ENCODE measurements at regions not wholly inside any gene's neighbourhood (a gene's known extent, or its start where the extent isn't known, plus 50 kb on each side); places are given as distances from the start of the nearest gene placed in this dataset.
"Not testable (repeated sequence)": the region's sequence is repeated elsewhere in the genome, so short reads cannot be mapped to it uniquely, and the experiment has no call there.

GRCh38 chr12:76180401-76181277 lies 96.2 kb upstream of the NAP1L1 start:
- no peak for DNase-seq (ENCODE audit: low read depth in 2 of 2)

GRCh38 chr12:76178452-76178851 lies 94.0 kb upstream of the NAP1L1 start:
- no peak for DNase-seq (ENCODE audit: low read depth in 2 of 2)

- DNase-seq (ENCODE audit: low read depth in 2 of 2) = no peak
Measured at GRCh38 chr12:76177821-76178220, 93.3 kb upstream of the NAP1L1 start.

GRCh38 chr12:76176940-76177339 lies 92.5 kb upstream of the NAP1L1 start:
- DNase-seq (ENCODE audit: low read depth in 2 of 2) = no peak

GRCh38 chr12:76175946-76176345 lies 91.5 kb upstream of the NAP1L1 start:
- DNase-seq (ENCODE audit: low read depth in 2 of 2) = not testable (repeated sequence)

- no peak for DNase-seq (ENCODE audit: low read depth in 2 of 2)
Measured at GRCh38 chr12:76173756-76174155, 89.3 kb upstream of the NAP1L1 start.

- DNase-seq (ENCODE audit: low read depth in 2 of 2) = peak; percentile 54 to 67
Measured at GRCh38 chr12:76158518-76159321, 74.2 kb upstream of the NAP1L1 start.

- no peak for DNase-seq (ENCODE audit: low read depth in 2 of 2)
Measured at GRCh38 chr12:76156726-76157125, 72.2 kb upstream of the NAP1L1 start.

- no peak for DNase-seq (ENCODE audit: low read depth in 2 of 2)
Measured at GRCh38 chr12:76156314-76156713, 71.8 kb upstream of the NAP1L1 start.

GRCh38 chr12:76155157-76155670 lies 70.7 kb upstream of the NAP1L1 start:
- DNase-seq (ENCODE audit: low read depth in 2 of 2) = no peak

GRCh38 chr12:76153616-76154015 lies 69.1 kb upstream of the NAP1L1 start:
- no peak for DNase-seq (ENCODE audit: low read depth in 2 of 2)

- DNase-seq (ENCODE audit: low read depth in 2 of 2) = no peak
Measured at GRCh38 chr12:76152181-76152807, 67.8 kb upstream of the NAP1L1 start.

- peak; percentile 25 to 55 for DNase-seq (ENCODE audit: low read depth in 2 of 2)
Measured at GRCh38 chr12:76144245-76144549, 59.7 kb upstream of the NAP1L1 start.

- DNase-seq (ENCODE audit: low read depth in 2 of 2) = no peak
Measured at GRCh38 chr12:76143343-76144244, 59.1 kb upstream of the NAP1L1 start.

- DNase-seq (ENCODE audit: low read depth in 2 of 2) = no peak
Measured at GRCh38 chr12:76142305-76142704, 57.8 kb upstream of the NAP1L1 start.

- no peak for DNase-seq (ENCODE audit: low read depth in 2 of 2)
Measured at GRCh38 chr12:76138656-76139055, 54.2 kb upstream of the NAP1L1 start.

GRCh38 chr12:76137606-76138005 lies 53.1 kb upstream of the NAP1L1 start:
- DNase-seq (ENCODE audit: low read depth in 2 of 2) = no peak

GRCh38 chr12:76135456-76135855 lies 51.0 kb upstream of the NAP1L1 start:
- DNase-seq (ENCODE audit: low read depth in 2 of 2) = no peak
